ENCODE measurements at regions not wholly inside any gene's neighbourhood (a gene's known extent, or its start where the extent isn't known, plus 50 kb on each side); places are given as distances from the start of the nearest gene placed in this dataset.
A peak's percentile ranks its signal among the peaks of the same experiment; 100 is the strongest.

DNA sequence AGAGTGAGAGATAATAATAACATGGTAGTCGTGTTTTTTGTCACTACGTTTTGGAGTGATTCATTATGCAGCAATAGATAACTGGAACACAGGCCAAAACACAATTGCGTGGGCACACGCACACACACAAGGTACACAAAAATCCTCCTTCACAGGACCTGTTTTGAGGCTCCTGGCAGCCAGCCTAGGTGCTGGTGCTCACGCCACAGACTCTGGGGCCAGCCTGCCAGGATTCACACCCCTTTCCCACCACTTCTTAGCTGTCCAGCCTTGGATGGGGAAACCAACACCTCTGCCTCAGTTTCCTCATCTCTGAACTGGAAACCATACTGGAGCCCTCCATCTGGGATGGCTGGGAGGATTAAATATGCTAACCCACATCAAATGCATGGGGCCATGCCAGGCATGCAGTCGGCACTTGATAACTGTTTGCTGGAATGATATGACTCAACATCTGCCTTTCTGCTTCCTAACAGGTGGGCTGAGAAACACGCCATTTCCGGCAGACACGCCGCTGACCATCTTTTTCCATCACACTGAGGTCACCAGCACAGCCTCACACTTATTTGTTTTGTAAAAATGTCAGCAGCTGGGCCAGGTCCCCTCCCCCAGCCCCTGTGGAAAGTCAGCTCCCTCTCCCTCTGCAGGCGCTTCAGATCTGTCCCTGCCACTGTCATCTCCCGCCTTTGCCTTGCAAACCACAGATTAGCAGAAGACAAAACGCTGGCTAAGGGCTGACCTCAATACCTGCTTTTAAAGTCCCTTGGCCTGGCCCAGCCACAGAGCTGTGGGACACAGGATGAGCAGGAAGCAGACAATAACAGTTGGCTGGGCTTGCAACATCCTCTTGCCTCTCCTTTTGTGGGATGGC is 237.5 kb downstream of the BCOR start:
- no peaks in the 10 kb centered on the region for H3K27me3 ChIP-seq (ENCODE audit: control insufficient read depth, extremely low read depth, insufficient read depth, low read length)
- peaks cover 12% of the 10 kb centered on the region for H3K4me1 ChIP-seq (ENCODE audit: control insufficient read depth, extremely low read depth, insufficient read depth, low read length)
- no peak overlapping the region for H3K9ac ChIP-seq (ENCODE audit: control insufficient read depth, extremely low read depth, insufficient read depth, low read length)
- no peaks in the 10 kb centered on the region for H3K79me2 ChIP-seq (ENCODE audit: control insufficient read depth, insufficient read depth, low read length)
- dilution Hi-C loops (cut with MboI; ENCODE audit: extremely low pct_ligation_motif_present, low sequenced_read_pairs): no loop called here
- H3K36me3 ChIP-seq (ENCODE audit: control insufficient read depth in 2 of 2, extremely low read depth in 1 of 2, insufficient read depth in 2 of 2, low read length in 2 of 2): no peaks in the 10 kb centered on the region
- H3K4me3 ChIP-seq (ENCODE audit: control insufficient read depth in 2 of 3, extremely low read depth in 1 of 3, insufficient read depth in 2 of 3, low read depth in 1 of 3, low read length in 3 of 3): no peak overlapping the region
- FAIRE-seq (no peak), DNase-seq (ENCODE audit: low read depth, low spot score) (peak; percentile 26)
- no peaks in the 10 kb centered on the region for H4K20me1 ChIP-seq (ENCODE audit: control insufficient read depth, extremely low read depth, insufficient read depth, low read length)
- no peak overlapping the region for H2AFZ ChIP-seq (ENCODE audit: control insufficient read depth, low read length)
- H3K9me3 ChIP-seq (ENCODE audit: control insufficient read depth, low read depth, low read length): no peaks in the 10 kb centered on the region
- no peak overlapping the region for H3K27ac ChIP-seq (ENCODE audit: control insufficient read depth, insufficient read depth, low read length)
- no peak overlapping the region for H3K4me2 ChIP-seq (ENCODE audit: control insufficient read depth, extremely low read depth, insufficient read depth, low read depth, low read length)
- H3K9me1 ChIP-seq (ENCODE audit: control insufficient read depth, extremely low read depth, insufficient read depth, low read length): no peaks in the 10 kb centered on the region
- no peak for TF ChIP-seq EZH2 (IDR thresholded peaks at IDR 0.05; ENCODE audit: low read length)
- TF ChIP-seq, protein P1, sequence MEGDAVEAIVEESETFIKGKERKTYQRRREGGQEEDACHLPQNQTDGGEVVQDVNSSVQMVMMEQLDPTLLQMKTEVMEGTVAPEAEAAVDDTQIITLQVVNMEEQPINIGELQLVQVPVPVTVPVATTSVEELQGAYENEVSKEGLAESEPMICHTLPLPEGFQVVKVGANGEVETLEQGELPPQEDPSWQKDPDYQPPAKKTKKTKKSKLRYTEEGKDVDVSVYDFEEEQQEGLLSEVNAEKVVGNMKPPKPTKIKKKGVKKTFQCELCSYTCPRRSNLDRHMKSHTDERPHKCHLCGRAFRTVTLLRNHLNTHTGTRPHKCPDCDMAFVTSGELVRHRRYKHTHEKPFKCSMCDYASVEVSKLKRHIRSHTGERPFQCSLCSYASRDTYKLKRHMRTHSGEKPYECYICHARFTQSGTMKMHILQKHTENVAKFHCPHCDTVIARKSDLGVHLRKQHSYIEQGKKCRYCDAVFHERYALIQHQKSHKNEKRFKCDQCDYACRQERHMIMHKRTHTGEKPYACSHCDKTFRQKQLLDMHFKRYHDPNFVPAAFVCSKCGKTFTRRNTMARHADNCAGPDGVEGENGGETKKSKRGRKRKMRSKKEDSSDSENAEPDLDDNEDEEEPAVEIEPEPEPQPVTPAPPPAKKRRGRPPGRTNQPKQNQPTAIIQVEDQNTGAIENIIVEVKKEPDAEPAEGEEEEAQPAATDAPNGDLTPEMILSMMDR (optimal IDR thresholded peaks at IDR 0.05 in 1 of 3, IDR thresholded peaks at IDR 0.05 in 1 of 3, conservative IDR thresholded peaks at IDR 0.05 in 1 of 3; ENCODE audit: extremely low read depth in 1 of 3, insufficient read depth in 2 of 3, low read length in 3 of 3): no peak

DNA sequence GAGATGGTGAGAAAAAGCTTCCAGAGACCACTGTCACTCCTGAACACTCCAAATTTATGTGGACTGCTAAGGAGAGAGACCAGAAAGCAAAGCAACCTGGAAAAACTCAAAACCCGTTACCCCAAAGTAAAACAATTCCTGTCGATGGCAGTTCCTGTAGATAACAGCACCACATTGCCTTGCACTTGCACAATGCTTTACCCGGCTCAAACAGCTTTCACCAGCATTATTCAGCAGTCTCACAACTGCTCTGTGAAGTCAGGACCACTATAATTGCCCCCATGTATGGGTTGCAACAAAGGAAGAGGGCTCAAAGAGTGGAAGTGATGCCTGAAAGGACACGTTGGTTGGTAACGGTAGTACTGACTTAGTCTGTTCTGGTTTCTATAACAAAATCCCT is 234.8 kb downstream of the BCOR start:
- Histone ChIP-seq H3K4me3 (ENCODE audit: control insufficient read depth in 2 of 3, extremely low read depth in 1 of 3, insufficient read depth in 2 of 3, low read depth in 1 of 3, low read length in 3 of 3) (no peak overlapping the region), H3K9me1 (ENCODE audit: control insufficient read depth, extremely low read depth, insufficient read depth, low read length) (no peaks in the 10 kb centered on the region)

More for the DNA sequence above, 234.8 kb downstream of the BCOR start:
- Histone ChIP-seq H3K9ac (ENCODE audit: control insufficient read depth, extremely low read depth, insufficient read depth, low read length) (no peak overlapping the region), H4K20me1 (ENCODE audit: control insufficient read depth, extremely low read depth, insufficient read depth, low read length) (no peaks in the 10 kb centered on the region), H2AFZ (ENCODE audit: control insufficient read depth, low read length) (no peak overlapping the region), H3K36me3 (ENCODE audit: control insufficient read depth in 2 of 2, extremely low read depth in 1 of 2, insufficient read depth in 2 of 2, low read length in 2 of 2) (no peaks in the 10 kb centered on the region), H3K27me3 (ENCODE audit: control insufficient read depth, extremely low read depth, insufficient read depth, low read length) (no peaks in the 10 kb centered on the region), H3K27ac (ENCODE audit: control insufficient read depth, insufficient read depth, low read length) (no peak overlapping the region), H3K4me2 (ENCODE audit: control insufficient read depth, extremely low read depth, insufficient read depth, low read depth, low read length) (no peak overlapping the region), H3K79me2 (ENCODE audit: control insufficient read depth, insufficient read depth, low read length) (no peaks in the 10 kb centered on the region), H3K4me1 (ENCODE audit: control insufficient read depth, extremely low read depth, insufficient read depth, low read length) (peaks cover 4% of the 10 kb centered on the region), H3K9me3 (ENCODE audit: control insufficient read depth, low read depth, low read length) (no peaks in the 10 kb centered on the region)
- FAIRE-seq (no peak), DNase-seq (ENCODE audit: low read depth, low spot score) (no peak)
- TF ChIP-seq, protein P1 (optimal IDR thresholded peaks at IDR 0.05 in 1 of 3, IDR thresholded peaks at IDR 0.05 in 1 of 3, conservative IDR thresholded peaks at IDR 0.05 in 1 of 3; ENCODE audit: extremely low read depth in 1 of 3, insufficient read depth in 2 of 3, low read length in 3 of 3): no peak
- no peak for TF ChIP-seq EZH2 (IDR thresholded peaks at IDR 0.05; ENCODE audit: low read length)
- dilution Hi-C loops (cut with MboI; ENCODE audit: extremely low pct_ligation_motif_present, low sequenced_read_pairs): no loop called here

All from keratinocyte (primary cell).